ENCODE measurements at regions not wholly inside any gene's neighbourhood (a gene's known extent, or its start where the extent isn't known, plus 50 kb on each side); places are given as distances from the start of the nearest gene placed in this dataset.

- no peak for TF ChIP-seq CTCF (IDR thresholded peaks at IDR 0.05)
- no peak for TF ChIP-seq POLR2A (IDR thresholded peaks at IDR 0.05)
Observed at GRCh38 chr17:12613566-12613965, 52.1 kb upstream of the MYOCD start.

Data from body of pancreas (tissue), 4 donors.